Smooth muscle cell (in vitro differentiated cells): ENCODE measurements at regions not wholly inside any gene's neighbourhood (a gene's known extent, or its start where the extent isn't known, plus 50 kb on each side); places are given as distances from the start of the nearest gene placed in this dataset.

Source experiments
- DNase-seq: peaks from one replicate; lab custom pipeline; 2025; ENCODE audit not compliant: unreplicated experiment; lab: John Stamatoyannopoulos, UW
- H2AFZ ChIP-seq: fragments of 200-600 bp; sonication (generic); 2 replicates; pipeline ENCODE4 v1.6.0; 2016; ENCODE audit warnings: antibody characterized with exemption, low read depth, mild to moderate bottlenecking
- H3F3A ChIP-seq: fragments of 200-600 bp; sonication (generic); 2 replicates; pipeline ENCODE4 v1.6.0; 2017; ENCODE audit warnings: antibody characterized with exemption, low read depth
- H3K27ac ChIP-seq: fragments of 200-600 bp; sonication (generic); 2 replicates; pipeline ENCODE4 v1.5.1; 2016; ENCODE audit warnings: low read depth, mild to moderate bottlenecking
- H3K27me3 ChIP-seq: fragments of 200-600 bp; sonication (generic); 2 replicates; pipeline ENCODE4 v1.6.1; 2016; ENCODE audit warnings: low read depth, mild to moderate bottlenecking
- H3K36me3 ChIP-seq: fragments of 200-600 bp; sonication (generic); 2 replicates; pipeline ENCODE4 v1.5.1; 2016; ENCODE audit warnings: low read depth
- H3K4me1 ChIP-seq: fragments of 200-600 bp; sonication (generic); 2 replicates; pipeline ENCODE4 v1.5.1; 2016; ENCODE audit warnings: low read depth
- H3K4me2 ChIP-seq: fragments of 200-600 bp; sonication (generic); 2 replicates; pipeline ENCODE4 v1.6.0; 2016; ENCODE audit warnings: mild to moderate bottlenecking
- H3K4me3 ChIP-seq: fragments of 200-600 bp; sonication (generic); 2 replicates; pipeline ENCODE4 v1.5.1; 2016; ENCODE audit warnings: mild to moderate bottlenecking
- H3K79me2 ChIP-seq: fragments of 200-600 bp; sonication (generic); 2 replicates; pipeline ENCODE4 v1.6.0; 2016; ENCODE audit warnings: low read depth, mild to moderate bottlenecking
- H3K9ac ChIP-seq: fragments of 200-600 bp; sonication (generic); 2 replicates; pipeline ENCODE4 v1.6.0; 2016; ENCODE audit warnings: low read depth
- H3K9me3 ChIP-seq: fragments of 200-600 bp; sonication (generic); replicated peaks from 2 replicates; pipeline ENCODE4 v1.5.1; 2016; ENCODE audit warnings: low read depth
- H4K20me1 ChIP-seq: fragments of 200-600 bp; sonication (generic); 2 replicates; pipeline ENCODE4 v1.6.0; 2016; ENCODE audit warnings: low read depth
- WGBS: methylation state at CpG from one replicate; pipeline ENCODE4 v1.1.7; 2016; ENCODE audit warnings: low lambda C conversion rate; 5-methylcytosine and 5-hydroxymethylcytosine counted together
- TF ChIP-seq, protein P1 (sequence below): fragments of 200-600 bp; sonication (generic); IDR thresholded peaks from 2 replicates; pipeline ENCODE4 v1.5.1; 2017; ENCODE audit warnings: borderline replicate concordance, mild to moderate bottlenecking, antibody characterized with exemption; ENCODE audit not compliant: insufficient read depth, poor library complexity, severe bottlenecking

DNA sequence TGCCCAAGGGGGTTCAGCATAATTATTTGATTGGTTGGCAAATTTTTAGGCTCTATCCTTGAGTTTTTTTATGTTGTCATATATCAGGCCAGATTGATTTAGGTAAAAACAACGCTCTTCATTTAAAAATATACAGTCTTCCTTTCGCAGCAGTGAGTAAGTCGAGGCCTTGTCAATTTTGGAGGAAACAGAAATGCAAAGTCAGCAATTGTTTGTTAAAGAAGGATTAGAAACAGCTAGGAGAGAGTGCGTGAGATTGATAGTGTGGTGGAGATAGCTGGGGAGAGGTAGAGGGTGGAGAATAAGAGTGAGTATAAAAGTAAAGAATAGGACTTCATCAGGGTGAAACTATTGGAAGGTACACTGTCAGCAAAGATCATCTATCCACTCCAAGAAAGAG lies 830.8 kb downstream of the LUZP2 start:
- Histone ChIP-seq H3K4me2 (no peak overlapping the region), H3K4me3 (no peak overlapping the region), H4K20me1 (no peaks in the 10 kb centered on the region), H2AFZ (no peak overlapping the region), H3F3A (no peaks in the 10 kb centered on the region), H3K36me3 (no peaks in the 10 kb centered on the region), H3K9me3 (no peaks in the 10 kb centered on the region), H3K27me3 (no peaks in the 10 kb centered on the region), H3K9ac (no peak overlapping the region), H3K79me2 (no peaks in the 10 kb centered on the region), H3K27ac (no peak overlapping the region), H3K4me1 (no peaks in the 10 kb centered on the region)
- no peak for DNase-seq
- TF ChIP-seq, protein P1, sequence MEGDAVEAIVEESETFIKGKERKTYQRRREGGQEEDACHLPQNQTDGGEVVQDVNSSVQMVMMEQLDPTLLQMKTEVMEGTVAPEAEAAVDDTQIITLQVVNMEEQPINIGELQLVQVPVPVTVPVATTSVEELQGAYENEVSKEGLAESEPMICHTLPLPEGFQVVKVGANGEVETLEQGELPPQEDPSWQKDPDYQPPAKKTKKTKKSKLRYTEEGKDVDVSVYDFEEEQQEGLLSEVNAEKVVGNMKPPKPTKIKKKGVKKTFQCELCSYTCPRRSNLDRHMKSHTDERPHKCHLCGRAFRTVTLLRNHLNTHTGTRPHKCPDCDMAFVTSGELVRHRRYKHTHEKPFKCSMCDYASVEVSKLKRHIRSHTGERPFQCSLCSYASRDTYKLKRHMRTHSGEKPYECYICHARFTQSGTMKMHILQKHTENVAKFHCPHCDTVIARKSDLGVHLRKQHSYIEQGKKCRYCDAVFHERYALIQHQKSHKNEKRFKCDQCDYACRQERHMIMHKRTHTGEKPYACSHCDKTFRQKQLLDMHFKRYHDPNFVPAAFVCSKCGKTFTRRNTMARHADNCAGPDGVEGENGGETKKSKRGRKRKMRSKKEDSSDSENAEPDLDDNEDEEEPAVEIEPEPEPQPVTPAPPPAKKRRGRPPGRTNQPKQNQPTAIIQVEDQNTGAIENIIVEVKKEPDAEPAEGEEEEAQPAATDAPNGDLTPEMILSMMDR: no peak
- 68% methylated on average over 4 of the region's 4 CpGs for WGBS

DNA sequence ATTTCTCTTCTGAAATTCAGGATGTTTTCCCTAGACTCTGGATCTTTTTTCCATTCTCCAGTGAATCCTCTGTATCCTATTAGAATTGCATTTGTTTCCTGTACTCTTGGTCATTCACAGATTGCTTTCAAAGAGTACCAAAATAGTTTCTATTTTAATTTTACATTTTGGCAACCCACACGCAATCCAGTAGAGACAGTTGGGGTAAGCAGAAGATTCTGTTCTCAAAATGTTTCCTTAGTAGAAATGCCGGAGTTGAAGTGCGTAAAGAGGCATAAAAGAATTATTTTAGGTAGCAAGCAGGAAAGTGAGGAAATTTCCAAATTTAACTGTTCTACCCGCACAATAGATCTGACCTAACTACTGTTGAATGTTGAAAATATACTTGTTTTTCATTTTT lies 842.4 kb downstream of the LUZP2 start:
- Histone ChIP-seq H4K20me1 (no peaks in the 10 kb centered on the region), H3K9me3 (no peaks in the 10 kb centered on the region), H3K36me3 (no peaks in the 10 kb centered on the region), H3K4me2 (no peak overlapping the region), H3K27me3 (peaks cover 4% of the 10 kb centered on the region), H2AFZ (no peak overlapping the region), H3K4me1 (no peaks in the 10 kb centered on the region), H3K27ac (no peak overlapping the region), H3K79me2 (no peaks in the 10 kb centered on the region), H3F3A (no peaks in the 10 kb centered on the region), H3K4me3 (no peak overlapping the region), H3K9ac (no peak overlapping the region)
- WGBS: 95% methylated on average over 4 of the region's 4 CpGs
- TF ChIP-seq, protein P1: no peak
- DNase-seq: no peak

DNA sequence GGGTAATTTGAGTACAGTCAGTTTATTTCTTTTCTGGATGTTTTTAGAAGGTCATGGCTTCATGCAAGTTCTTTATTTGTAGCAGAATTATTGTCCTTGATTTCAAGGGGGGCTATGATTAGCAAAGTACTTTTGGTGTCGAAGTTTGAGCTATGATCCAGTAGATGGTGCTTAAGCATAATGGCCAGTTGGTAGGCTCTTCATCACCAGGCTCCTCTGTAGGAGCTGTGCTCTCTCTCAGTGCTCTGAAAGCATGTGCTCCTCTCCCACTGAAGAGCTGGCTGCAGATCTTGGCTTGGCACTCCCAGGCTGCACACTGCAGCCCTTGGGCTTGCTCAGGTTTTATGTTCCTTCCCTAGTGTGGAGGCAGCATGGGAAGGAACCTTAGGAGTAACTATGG lies 852.7 kb downstream of the LUZP2 start:
- Histone ChIP-seq H3K9ac (no peak overlapping the region), H3K27ac (no peak overlapping the region)
- no peak for DNase-seq

More for the DNA sequence above, 852.7 kb downstream of the LUZP2 start:
- no peaks in the 10 kb centered on the region for H3F3A ChIP-seq
- no peak overlapping the region for H3K4me2 ChIP-seq
- no peak overlapping the region for H3K4me3 ChIP-seq
- H4K20me1 ChIP-seq: no peaks in the 10 kb centered on the region
- H3K27me3 ChIP-seq: no peaks in the 10 kb centered on the region
- H3K79me2 ChIP-seq: no peaks in the 10 kb centered on the region
- H3K9me3 ChIP-seq: no peaks in the 10 kb centered on the region
- H2AFZ ChIP-seq: no peak overlapping the region
- no peaks in the 10 kb centered on the region for H3K36me3 ChIP-seq
- 85% methylated on average over 1 of the region's 1 CpG for WGBS
- H3K4me1 ChIP-seq: no peaks in the 10 kb centered on the region
- TF ChIP-seq, protein P1: no peak
